GM23248 (cell line): ENCODE measurements at regions not wholly inside any gene's neighbourhood (a gene's known extent, or its start where the extent isn't known, plus 50 kb on each side); places are given as distances from the start of the nearest gene placed in this dataset.

ENCODE experiments used
- EZH2 ChIP-seq: fragments of 200-600 bp; sonication (generic); IDR thresholded peaks from 2 replicates; pipeline ENCODE4 v1.6.1; 2018; ENCODE audit warnings: antibody characterized with exemption, mild to moderate bottlenecking; ENCODE audit not compliant: insufficient read depth, poor library complexity, severe bottlenecking
- EZH2phosphoT487 ChIP-seq: fragments of 200-600 bp; sonication (generic); IDR thresholded peaks from 2 replicates; pipeline ENCODE4 v1.6.1; 2018; ENCODE audit warnings: antibody characterized with exemption, moderate library complexity, mild to moderate bottlenecking, low read depth; ENCODE audit not compliant: insufficient read depth

DNA sequence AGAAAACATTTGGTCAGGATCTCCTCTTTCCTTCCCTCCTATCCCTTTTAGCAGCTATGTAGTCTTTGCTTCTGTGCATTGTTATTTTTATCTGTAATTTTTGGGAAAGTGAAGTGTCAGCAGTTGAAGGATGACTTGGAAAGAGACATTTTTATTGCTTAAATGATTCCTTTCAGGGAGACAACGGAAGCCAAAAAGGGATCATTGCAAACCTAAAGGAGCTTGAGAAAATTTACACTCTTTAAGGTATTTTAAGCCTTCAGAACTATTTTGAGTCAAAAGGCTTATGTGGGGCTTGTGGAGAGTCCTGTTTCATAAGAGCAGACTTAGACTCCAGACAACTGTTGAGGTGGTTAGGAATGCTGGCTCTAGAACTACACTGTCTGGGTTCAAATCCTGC lies 281.6 kb downstream of the KIF4B start:
- TF ChIP-seq EZH2 = no peak
- TF ChIP-seq EZH2phosphoT487 = no peak
